IMR-90 (cell line): ENCODE measurements at regions not wholly inside any gene's neighbourhood (a gene's known extent, or its start where the extent isn't known, plus 50 kb on each side); places are given as distances from the start of the nearest gene placed in this dataset.

ENCODE experiments used
- ATAC-seq: fragments of 200-7000 bp; cut with Tn5 transposase; 2 replicates; pipeline ENCODE4 v1.9.1; 2020; ENCODE audit warnings: low read depth, mild to moderate bottlenecking, moderate library complexity
- BruUV-seq: library from RNA; stranded (reverse); fragments of 400-500 nt; replicated peaks from 2 replicates; lab custom pipeline; 2021; lab: Mats Ljungman, UMichigan
- CTCF ChIA-PET: fragments of 300-600 bp; formaldehyde crosslinking; extraction: SDS; loops from one replicate; lab custom pipeline; 2021; ENCODE audit warnings: antibody characterized with exemption; lab: Yijun Ruan, JAX
- POLR2A ChIA-PET: fragments of 300-600 bp; sonication (Branson Sonifier 250); formaldehyde crosslinking; loops from one replicate; lab custom pipeline; 2022; ENCODE audit warnings: antibody characterized with exemption; ENCODE audit not compliant: unreplicated experiment; lab: Charles Lee
- DNase-seq: peaks from one replicate; pipeline ENCODE4 v3.0.0; 2013
- H2AFZ ChIP-seq: replicated peaks from 2 replicates; pipeline ENCODE3; 2013; ENCODE audit warnings: low read length, mild to moderate bottlenecking; ENCODE audit not compliant: poor library complexity
- H2AK5ac ChIP-seq: 2 replicates; pipeline ENCODE4 v1.6.1; 2013; ENCODE audit warnings: low read depth, low read length, inconsistent platforms
- H2AK9ac ChIP-seq: replicated peaks from 2 replicates; pipeline ENCODE3; 2013; ENCODE audit warnings: mild to moderate bottlenecking, low read depth, low read length, moderate library complexity; ENCODE audit not compliant: poor library complexity
- H2BK120ac ChIP-seq: 2 replicates; pipeline ENCODE4 v1.6.1; 2013; ENCODE audit warnings: low read depth, low read length, inconsistent platforms
- H2BK15ac ChIP-seq: 3 replicates; pipeline ENCODE4 v1.6.1; 2013; ENCODE audit warnings: low read depth, low read length, inconsistent platforms
- H2BK20ac ChIP-seq: 2 replicates; pipeline ENCODE4 v1.6.1; 2013; ENCODE audit warnings: low read depth, mild to moderate bottlenecking, inconsistent platforms, low read length, moderate library complexity
- H2BK5ac ChIP-seq: 2 replicates; pipeline ENCODE4 v1.6.1; 2013; ENCODE audit warnings: mild to moderate bottlenecking, low read depth, low read length, inconsistent platforms; ENCODE audit not compliant: poor library complexity, severe bottlenecking
- H3K14ac ChIP-seq: replicated peaks from 2 replicates; pipeline ENCODE4 v1.6.1; 2013; ENCODE audit warnings: low read depth, low read length, inconsistent platforms
- H3K18ac ChIP-seq: 2 replicates; pipeline ENCODE4 v1.6.1; 2013; ENCODE audit warnings: low read depth, low read length, control low read depth
- H3K23ac ChIP-seq: 2 replicates; pipeline ENCODE4 v1.6.1; 2013; ENCODE audit warnings: low read depth, low read length, inconsistent platforms
- H3K27ac ChIP-seq: 2 replicates; pipeline ENCODE4 v1.5.1; 2013; ENCODE audit warnings: mild to moderate bottlenecking, control low read depth, low read length; ENCODE audit not compliant: insufficient read depth
- H3K27me3 ChIP-seq: 2 replicates; pipeline ENCODE4 v1.6.1; 2013; ENCODE audit warnings: low read length; ENCODE audit not compliant: control insufficient read depth, insufficient read depth
- H3K36me3 ChIP-seq: 2 replicates; pipeline ENCODE4 v1.6.1; 2013; ENCODE audit warnings: low read length, mixed read lengths; ENCODE audit not compliant: control insufficient read depth, insufficient read depth
- H3K4ac ChIP-seq: 2 replicates; pipeline ENCODE4 v1.6.1; 2013; ENCODE audit warnings: low read depth, low read length, inconsistent platforms
- H3K4me1 ChIP-seq: 2 replicates; pipeline ENCODE4 v1.6.1; 2013; ENCODE audit warnings: low read length, mixed read lengths; ENCODE audit not compliant: control insufficient read depth, insufficient read depth
- H3K4me2 ChIP-seq: 2 replicates; pipeline ENCODE4 v1.6.1; 2013; ENCODE audit warnings: low read depth, mild to moderate bottlenecking, control low read depth, low read length, moderate library complexity
- H3K4me3 ChIP-seq: 2 replicates; pipeline ENCODE4 v1.5.1; 2013; ENCODE audit warnings: low read depth, mild to moderate bottlenecking, control low read depth, low read length, moderate library complexity; ENCODE audit not compliant: insufficient read depth
- H3K56ac ChIP-seq: 2 replicates; pipeline ENCODE4 v1.6.1; 2013; ENCODE audit warnings: low read length, inconsistent platforms; ENCODE audit not compliant: insufficient read depth; ENCODE audit errors: extremely low read depth
- H3K79me1 ChIP-seq, 2 experiments: 2 replicates each; pipeline ENCODE4 v1.6.1; 2013; ENCODE audit warnings: low read length in 2 of 2, inconsistent platforms in 1 of 2, low read depth in 1 of 2
- H3K9ac ChIP-seq: 2 replicates; pipeline ENCODE4 v1.6.1; 2013; ENCODE audit warnings: low read depth, low read length, control low read depth
- H3K9me1 ChIP-seq: 2 replicates; pipeline ENCODE4 v1.6.1; 2013; ENCODE audit warnings: low read length, inconsistent platforms; ENCODE audit not compliant: insufficient read depth
- H3K9me3 ChIP-seq: 2 replicates; pipeline ENCODE4 v1.6.1; 2013; ENCODE audit warnings: low read length; ENCODE audit not compliant: control insufficient read depth, insufficient read depth
- H4K20me1 ChIP-seq: 2 replicates; pipeline ENCODE4 v1.6.1; 2013; ENCODE audit warnings: low read length, inconsistent platforms; ENCODE audit not compliant: insufficient read depth
- H4K5ac ChIP-seq: 2 replicates; pipeline ENCODE4 v1.6.1; 2013; ENCODE audit warnings: mild to moderate bottlenecking, low read depth, low read length, control low read depth
- H4K8ac ChIP-seq, 2 experiments: 2 replicates each; pipeline ENCODE4 v1.6.1; 2013; ENCODE audit warnings: low read depth in 2 of 2, low read length in 2 of 2, control low read depth in 1 of 2, inconsistent platforms in 1 of 2
- H4K91ac ChIP-seq: 2 replicates; pipeline ENCODE4 v1.6.1; 2013; ENCODE audit warnings: low read depth, low read length, inconsistent platforms; ENCODE audit not compliant: insufficient read depth
- BHLHE40 ChIP-seq: fragments of 150-350 bp; IDR thresholded peaks from 2 replicates; pipeline ENCODE4 v1.6.1; 2016; ENCODE audit warnings: mild to moderate bottlenecking, low read depth, low read length
- CEBPB ChIP-seq: IDR thresholded peaks from 2 replicates; pipeline ENCODE4 v1.6.1; 2012; ENCODE audit warnings: low read depth, low read length, improper control_type of control experiment
- CHD1 ChIP-seq: IDR thresholded peaks from 2 replicates; pipeline ENCODE4 v1.6.1; 2012; ENCODE audit warnings: low read depth, low read length, improper control_type of control experiment
- FOS ChIP-seq: fragments of 150-350 bp; IDR thresholded peaks from 2 replicates; pipeline ENCODE4 v1.6.1; 2016; ENCODE audit warnings: low read depth, low read length
- MAFK ChIP-seq: IDR thresholded peaks from 2 replicates; pipeline ENCODE4 v1.6.1; 2012; ENCODE audit warnings: low read depth, low read length, improper control_type of control experiment
- MAZ ChIP-seq: IDR thresholded peaks from 2 replicates; pipeline ENCODE4 v1.6.1; 2012; ENCODE audit warnings: low read depth, mild to moderate bottlenecking, low read length, improper control_type of control experiment, moderate library complexity, borderline replicate concordance
- MXI1 ChIP-seq: IDR thresholded peaks from 2 replicates; pipeline ENCODE4 v1.6.1; 2012; ENCODE audit warnings: low read depth, mild to moderate bottlenecking, low read length, moderate library complexity, borderline replicate concordance
- NFE2L2 ChIP-seq: fragments of 150-350 bp; IDR thresholded peaks from 2 replicates; pipeline ENCODE4 v1.6.1; 2016; ENCODE audit warnings: low read depth, mild to moderate bottlenecking, low read length
- POLR2A ChIP-seq: IDR thresholded peaks from 2 replicates; pipeline ENCODE4 v1.6.1; 2012; ENCODE audit warnings: mild to moderate bottlenecking, low read depth, low read length
- RAD21 ChIP-seq: IDR thresholded peaks from 2 replicates; pipeline ENCODE4 v1.6.1; 2012; ENCODE audit warnings: low read length, improper control_type of control experiment
- RCOR1 ChIP-seq: IDR thresholded peaks from 2 replicates; pipeline ENCODE4 v1.6.1; 2012; ENCODE audit warnings: mild to moderate bottlenecking, low read length, improper control_type of control experiment; ENCODE audit not compliant: insufficient replicate concordance
- RFX5 ChIP-seq: IDR thresholded peaks from 2 replicates; pipeline ENCODE4 v1.8.0; 2012; ENCODE audit warnings: low read depth, mild to moderate bottlenecking, low read length, moderate library complexity
- SMC3 ChIP-seq: fragments of 150-350 bp; IDR thresholded peaks from 2 replicates; pipeline ENCODE4 v1.6.1; 2016; ENCODE audit warnings: low read depth, mild to moderate bottlenecking, antibody characterized with exemption, low read length, moderate library complexity
- WGBS, 2 experiments: methylation state at CpG; one replicate each; pipeline versions ENCODE4 v1.1.5 to v1.1.7; 2013; ENCODE audit warnings: missing lambda C conversion rate in 2 of 2; ENCODE audit not compliant: insufficient read length in 1 of 2; ENCODE audit errors: extremely low coverage in 2 of 2; 5-methylcytosine and 5-hydroxymethylcytosine counted together
- dilution Hi-C: fragments of 300-500 bp; cut with HindIII; formaldehyde crosslinking; loops from one replicate; pipeline ENCODE4 v1.14.3; 2018; ENCODE audit warnings: low sequenced_read_pairs; ENCODE audit not compliant: unreplicated experiment
- in situ Hi-C: fragments of 300-500 bp; cut with MboI; formaldehyde crosslinking; loops from 3 replicates; pipeline ENCODE4 v1.14.3; 2019; ENCODE audit warnings: low sequenced_read_pairs, inconsistent platforms, mixed read lengths
- intact Hi-C: fragments of 100-400 bp; cut with micrococcal nuclease; formaldehyde crosslinking; loops from 2 replicates; pipeline ENCODE4 v1.10.0; 2022
- TF ChIP-seq, protein P1 (sequence below): conservative IDR thresholded peaks from 2 replicates; pipeline ENCODE4 v1.5.1; 2012; ENCODE audit warnings: mild to moderate bottlenecking, low read depth, low read length, improper control_type of control experiment
- TF ChIP-seq, protein P2 (sequence below): fragments of 150-350 bp; IDR thresholded peaks from 2 replicates; pipeline ENCODE4 v1.6.1; 2017; ENCODE audit warnings: mild to moderate bottlenecking, antibody characterized with exemption, low read length, low read depth
- TF ChIP-seq, protein P3 (sequence below): fragments of 150-350 bp; IDR thresholded peaks from 2 replicates; pipeline ENCODE4 v1.6.1; 2016; ENCODE audit warnings: low read depth, mild to moderate bottlenecking, low read length, moderate library complexity, borderline replicate concordance

DNA sequence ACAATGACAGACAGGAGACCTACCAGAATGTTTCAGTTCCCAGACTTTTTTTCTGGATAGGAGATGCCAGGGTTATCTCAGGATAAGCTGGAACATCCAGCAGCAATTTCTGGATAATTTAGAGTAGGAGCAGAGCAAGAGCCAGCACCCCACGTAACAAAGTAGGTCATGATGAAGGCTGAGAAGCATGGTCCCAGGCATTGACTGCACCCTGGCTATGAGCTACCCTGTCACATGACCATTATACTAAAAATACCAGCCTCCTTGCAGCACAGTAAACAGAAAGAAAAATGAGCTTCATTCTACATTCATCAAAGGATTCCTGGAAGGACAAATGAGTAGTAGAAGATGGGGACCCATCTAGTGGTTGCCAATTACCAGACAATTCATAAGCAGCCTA, 247.4 kb upstream of the AR start:
- no peaks in the 10 kb centered on the region for H3K27me3 ChIP-seq
- no peak overlapping the region for H3K9ac ChIP-seq
- H3K23ac ChIP-seq = no peak overlapping the region
- ChIA-PET CTCF (no interaction called here), POLR2A (no interaction called here)
- no CpG with 5 or more reads among the region's 1 CpG for WGBS, 2 experiments
- H4K5ac ChIP-seq = no peak overlapping the region
- H3K36me3 ChIP-seq = no peaks in the 10 kb centered on the region
- no peak overlapping the region for H3K4ac ChIP-seq
- no peak overlapping the region for H3K56ac ChIP-seq
- H3K4me2 ChIP-seq = no peak overlapping the region
- H3K4me1 ChIP-seq = no peaks in the 10 kb centered on the region
- no peak overlapping the region for H3K14ac ChIP-seq
- intact Hi-C loops = no loop called here
- TF ChIP-seq, protein P1, sequence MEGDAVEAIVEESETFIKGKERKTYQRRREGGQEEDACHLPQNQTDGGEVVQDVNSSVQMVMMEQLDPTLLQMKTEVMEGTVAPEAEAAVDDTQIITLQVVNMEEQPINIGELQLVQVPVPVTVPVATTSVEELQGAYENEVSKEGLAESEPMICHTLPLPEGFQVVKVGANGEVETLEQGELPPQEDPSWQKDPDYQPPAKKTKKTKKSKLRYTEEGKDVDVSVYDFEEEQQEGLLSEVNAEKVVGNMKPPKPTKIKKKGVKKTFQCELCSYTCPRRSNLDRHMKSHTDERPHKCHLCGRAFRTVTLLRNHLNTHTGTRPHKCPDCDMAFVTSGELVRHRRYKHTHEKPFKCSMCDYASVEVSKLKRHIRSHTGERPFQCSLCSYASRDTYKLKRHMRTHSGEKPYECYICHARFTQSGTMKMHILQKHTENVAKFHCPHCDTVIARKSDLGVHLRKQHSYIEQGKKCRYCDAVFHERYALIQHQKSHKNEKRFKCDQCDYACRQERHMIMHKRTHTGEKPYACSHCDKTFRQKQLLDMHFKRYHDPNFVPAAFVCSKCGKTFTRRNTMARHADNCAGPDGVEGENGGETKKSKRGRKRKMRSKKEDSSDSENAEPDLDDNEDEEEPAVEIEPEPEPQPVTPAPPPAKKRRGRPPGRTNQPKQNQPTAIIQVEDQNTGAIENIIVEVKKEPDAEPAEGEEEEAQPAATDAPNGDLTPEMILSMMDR = no peak
- TF ChIP-seq BHLHE40 (no peak), FOS (no peak), RCOR1 (no peak), MAFK (no peak), MAZ (no peak), MXI1 (no peak), RAD21 (no peak), RFX5 (no peak), CHD1 (no peak), CEBPB (no peak), SMC3 (no peak), POLR2A (no peak), NFE2L2 (no peak)
- TF ChIP-seq, protein P2, sequence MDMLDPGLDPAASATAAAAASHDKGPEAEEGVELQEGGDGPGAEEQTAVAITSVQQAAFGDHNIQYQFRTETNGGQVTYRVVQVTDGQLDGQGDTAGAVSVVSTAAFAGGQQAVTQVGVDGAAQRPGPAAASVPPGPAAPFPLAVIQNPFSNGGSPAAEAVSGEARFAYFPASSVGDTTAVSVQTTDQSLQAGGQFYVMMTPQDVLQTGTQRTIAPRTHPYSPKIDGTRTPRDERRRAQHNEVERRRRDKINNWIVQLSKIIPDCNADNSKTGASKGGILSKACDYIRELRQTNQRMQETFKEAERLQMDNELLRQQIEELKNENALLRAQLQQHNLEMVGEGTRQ = no peak
- TF ChIP-seq, protein P3, sequence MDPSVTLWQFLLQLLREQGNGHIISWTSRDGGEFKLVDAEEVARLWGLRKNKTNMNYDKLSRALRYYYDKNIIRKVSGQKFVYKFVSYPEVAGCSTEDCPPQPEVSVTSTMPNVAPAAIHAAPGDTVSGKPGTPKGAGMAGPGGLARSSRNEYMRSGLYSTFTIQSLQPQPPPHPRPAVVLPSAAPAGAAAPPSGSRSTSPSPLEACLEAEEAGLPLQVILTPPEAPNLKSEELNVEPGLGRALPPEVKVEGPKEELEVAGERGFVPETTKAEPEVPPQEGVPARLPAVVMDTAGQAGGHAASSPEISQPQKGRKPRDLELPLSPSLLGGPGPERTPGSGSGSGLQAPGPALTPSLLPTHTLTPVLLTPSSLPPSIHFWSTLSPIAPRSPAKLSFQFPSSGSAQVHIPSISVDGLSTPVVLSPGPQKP = no peak
- H3K27ac ChIP-seq = no peak overlapping the region
- no peak overlapping the region for H2AFZ ChIP-seq
- H2BK5ac ChIP-seq = no peak overlapping the region
- BruUV-seq = no TSS peak
- H2BK120ac ChIP-seq = no peak overlapping the region
- dilution Hi-C loops = no loop called here
- no peak overlapping the region for H2AK5ac ChIP-seq
- DNase-seq (no peak), ATAC-seq (no peak)
- H4K8ac ChIP-seq = no peak overlapping the region
- no peaks in the 10 kb centered on the region for H3K9me1 ChIP-seq
- H4K91ac ChIP-seq = no peak overlapping the region
- no peak overlapping the region for H2BK15ac ChIP-seq
- no peak overlapping the region for H2AK9ac ChIP-seq
- H2BK20ac ChIP-seq = no peak overlapping the region
- peaks cover 5% of the 10 kb centered on the region; the same call in 1 of the 2 replicates for H3K9me3 ChIP-seq
- H3K18ac ChIP-seq = no peak overlapping the region
- no peaks in the 10 kb centered on the region for H4K20me1 ChIP-seq
- no peak overlapping the region for H3K4me3 ChIP-seq
- in situ Hi-C loops = no loop called here
- H3K79me1 ChIP-seq = no peaks in the 10 kb centered on the region
